IMR-90 (cell line): ENCODE measurements at regions not wholly inside any gene's neighbourhood (a gene's known extent, or its start where the extent isn't known, plus 50 kb on each side); places are given as distances from the start of the nearest gene placed in this dataset.

ENCODE experiments used
- ATAC-seq: fragments of 200-7000 bp; cut with Tn5 transposase; 2 replicates; pipeline ENCODE4 v1.9.1; 2020; ENCODE audit warnings: low read depth, mild to moderate bottlenecking, moderate library complexity
- BruUV-seq: library from RNA; stranded (reverse); fragments of 400-500 nt; replicated peaks from 2 replicates; lab custom pipeline; 2021; lab: Mats Ljungman, UMichigan
- CTCF ChIA-PET: fragments of 300-600 bp; formaldehyde crosslinking; extraction: SDS; loops from one replicate; lab custom pipeline; 2021; ENCODE audit warnings: antibody characterized with exemption; lab: Yijun Ruan, JAX
- POLR2A ChIA-PET: fragments of 300-600 bp; sonication (Branson Sonifier 250); formaldehyde crosslinking; loops from one replicate; lab custom pipeline; 2022; ENCODE audit warnings: antibody characterized with exemption; ENCODE audit not compliant: unreplicated experiment; lab: Charles Lee
- DNase-seq: peaks from one replicate; pipeline ENCODE4 v3.0.0; 2013
- H2AFZ ChIP-seq: replicated peaks from 2 replicates; pipeline ENCODE3; 2013; ENCODE audit warnings: low read length, mild to moderate bottlenecking; ENCODE audit not compliant: poor library complexity
- H2AK5ac ChIP-seq: 2 replicates; pipeline ENCODE4 v1.6.1; 2013; ENCODE audit warnings: low read depth, low read length, inconsistent platforms
- H2AK9ac ChIP-seq: replicated peaks from 2 replicates; pipeline ENCODE3; 2013; ENCODE audit warnings: mild to moderate bottlenecking, low read depth, low read length, moderate library complexity; ENCODE audit not compliant: poor library complexity
- H2BK120ac ChIP-seq: 2 replicates; pipeline ENCODE4 v1.6.1; 2013; ENCODE audit warnings: low read depth, low read length, inconsistent platforms
- H2BK15ac ChIP-seq: 3 replicates; pipeline ENCODE4 v1.6.1; 2013; ENCODE audit warnings: low read depth, low read length, inconsistent platforms
- H2BK20ac ChIP-seq: 2 replicates; pipeline ENCODE4 v1.6.1; 2013; ENCODE audit warnings: low read depth, mild to moderate bottlenecking, inconsistent platforms, low read length, moderate library complexity
- H2BK5ac ChIP-seq: 2 replicates; pipeline ENCODE4 v1.6.1; 2013; ENCODE audit warnings: mild to moderate bottlenecking, low read depth, low read length, inconsistent platforms; ENCODE audit not compliant: poor library complexity, severe bottlenecking
- H3K14ac ChIP-seq: replicated peaks from 2 replicates; pipeline ENCODE4 v1.6.1; 2013; ENCODE audit warnings: low read depth, low read length, inconsistent platforms
- H3K18ac ChIP-seq: 2 replicates; pipeline ENCODE4 v1.6.1; 2013; ENCODE audit warnings: low read depth, low read length, control low read depth
- H3K23ac ChIP-seq: 2 replicates; pipeline ENCODE4 v1.6.1; 2013; ENCODE audit warnings: low read depth, low read length, inconsistent platforms
- H3K27ac ChIP-seq: 2 replicates; pipeline ENCODE4 v1.5.1; 2013; ENCODE audit warnings: mild to moderate bottlenecking, control low read depth, low read length; ENCODE audit not compliant: insufficient read depth
- H3K27me3 ChIP-seq: 2 replicates; pipeline ENCODE4 v1.6.1; 2013; ENCODE audit warnings: low read length; ENCODE audit not compliant: control insufficient read depth, insufficient read depth
- H3K36me3 ChIP-seq: 2 replicates; pipeline ENCODE4 v1.6.1; 2013; ENCODE audit warnings: low read length, mixed read lengths; ENCODE audit not compliant: control insufficient read depth, insufficient read depth
- H3K4ac ChIP-seq: 2 replicates; pipeline ENCODE4 v1.6.1; 2013; ENCODE audit warnings: low read depth, low read length, inconsistent platforms
- H3K4me1 ChIP-seq: 2 replicates; pipeline ENCODE4 v1.6.1; 2013; ENCODE audit warnings: low read length, mixed read lengths; ENCODE audit not compliant: control insufficient read depth, insufficient read depth
- H3K4me2 ChIP-seq: 2 replicates; pipeline ENCODE4 v1.6.1; 2013; ENCODE audit warnings: low read depth, mild to moderate bottlenecking, control low read depth, low read length, moderate library complexity
- H3K4me3 ChIP-seq: 2 replicates; pipeline ENCODE4 v1.5.1; 2013; ENCODE audit warnings: low read depth, mild to moderate bottlenecking, control low read depth, low read length, moderate library complexity; ENCODE audit not compliant: insufficient read depth
- H3K56ac ChIP-seq: 2 replicates; pipeline ENCODE4 v1.6.1; 2013; ENCODE audit warnings: low read length, inconsistent platforms; ENCODE audit not compliant: insufficient read depth; ENCODE audit errors: extremely low read depth
- H3K79me1 ChIP-seq, 2 experiments: 2 replicates each; pipeline ENCODE4 v1.6.1; 2013; ENCODE audit warnings: low read length in 2 of 2, inconsistent platforms in 1 of 2, low read depth in 1 of 2
- H3K9ac ChIP-seq: 2 replicates; pipeline ENCODE4 v1.6.1; 2013; ENCODE audit warnings: low read depth, low read length, control low read depth
- H3K9me1 ChIP-seq: 2 replicates; pipeline ENCODE4 v1.6.1; 2013; ENCODE audit warnings: low read length, inconsistent platforms; ENCODE audit not compliant: insufficient read depth
- H3K9me3 ChIP-seq: 2 replicates; pipeline ENCODE4 v1.6.1; 2013; ENCODE audit warnings: low read length; ENCODE audit not compliant: control insufficient read depth, insufficient read depth
- H4K20me1 ChIP-seq: 2 replicates; pipeline ENCODE4 v1.6.1; 2013; ENCODE audit warnings: low read length, inconsistent platforms; ENCODE audit not compliant: insufficient read depth
- H4K5ac ChIP-seq: 2 replicates; pipeline ENCODE4 v1.6.1; 2013; ENCODE audit warnings: mild to moderate bottlenecking, low read depth, low read length, control low read depth
- H4K8ac ChIP-seq, 2 experiments: 2 replicates each; pipeline ENCODE4 v1.6.1; 2013; ENCODE audit warnings: low read depth in 2 of 2, low read length in 2 of 2, control low read depth in 1 of 2, inconsistent platforms in 1 of 2
- H4K91ac ChIP-seq: 2 replicates; pipeline ENCODE4 v1.6.1; 2013; ENCODE audit warnings: low read depth, low read length, inconsistent platforms; ENCODE audit not compliant: insufficient read depth
- BHLHE40 ChIP-seq: fragments of 150-350 bp; IDR thresholded peaks from 2 replicates; pipeline ENCODE4 v1.6.1; 2016; ENCODE audit warnings: mild to moderate bottlenecking, low read depth, low read length
- CEBPB ChIP-seq: IDR thresholded peaks from 2 replicates; pipeline ENCODE4 v1.6.1; 2012; ENCODE audit warnings: low read depth, low read length, improper control_type of control experiment
- CHD1 ChIP-seq: IDR thresholded peaks from 2 replicates; pipeline ENCODE4 v1.6.1; 2012; ENCODE audit warnings: low read depth, low read length, improper control_type of control experiment
- ELK1 ChIP-seq: fragments of 150-350 bp; IDR thresholded peaks from 2 replicates; pipeline ENCODE4 v1.6.1; 2016; ENCODE audit warnings: low read depth, mild to moderate bottlenecking, low read length, moderate library complexity, borderline replicate concordance
- FOS ChIP-seq: fragments of 150-350 bp; IDR thresholded peaks from 2 replicates; pipeline ENCODE4 v1.6.1; 2016; ENCODE audit warnings: low read depth, low read length
- MAFK ChIP-seq: IDR thresholded peaks from 2 replicates; pipeline ENCODE4 v1.6.1; 2012; ENCODE audit warnings: low read depth, low read length, improper control_type of control experiment
- MAZ ChIP-seq: IDR thresholded peaks from 2 replicates; pipeline ENCODE4 v1.6.1; 2012; ENCODE audit warnings: low read depth, mild to moderate bottlenecking, low read length, improper control_type of control experiment, moderate library complexity, borderline replicate concordance
- MXI1 ChIP-seq: IDR thresholded peaks from 2 replicates; pipeline ENCODE4 v1.6.1; 2012; ENCODE audit warnings: low read depth, mild to moderate bottlenecking, low read length, moderate library complexity, borderline replicate concordance
- NFE2L2 ChIP-seq: fragments of 150-350 bp; IDR thresholded peaks from 2 replicates; pipeline ENCODE4 v1.6.1; 2016; ENCODE audit warnings: low read depth, mild to moderate bottlenecking, low read length
- POLR2A ChIP-seq: IDR thresholded peaks from 2 replicates; pipeline ENCODE4 v1.6.1; 2012; ENCODE audit warnings: mild to moderate bottlenecking, low read depth, low read length
- RAD21 ChIP-seq: IDR thresholded peaks from 2 replicates; pipeline ENCODE4 v1.6.1; 2012; ENCODE audit warnings: low read length, improper control_type of control experiment
- RCOR1 ChIP-seq: IDR thresholded peaks from 2 replicates; pipeline ENCODE4 v1.6.1; 2012; ENCODE audit warnings: mild to moderate bottlenecking, low read length, improper control_type of control experiment; ENCODE audit not compliant: insufficient replicate concordance
- RFX5 ChIP-seq: IDR thresholded peaks from 2 replicates; pipeline ENCODE4 v1.8.0; 2012; ENCODE audit warnings: low read depth, mild to moderate bottlenecking, low read length, moderate library complexity
- SMC3 ChIP-seq: fragments of 150-350 bp; IDR thresholded peaks from 2 replicates; pipeline ENCODE4 v1.6.1; 2016; ENCODE audit warnings: low read depth, mild to moderate bottlenecking, antibody characterized with exemption, low read length, moderate library complexity
- WGBS, 2 experiments: methylation state at CpG; one replicate each; pipeline versions ENCODE4 v1.1.5 to v1.1.7; 2013; ENCODE audit warnings: missing lambda C conversion rate in 2 of 2; ENCODE audit not compliant: insufficient read length in 1 of 2; ENCODE audit errors: extremely low coverage in 2 of 2; 5-methylcytosine and 5-hydroxymethylcytosine counted together
- dilution Hi-C: fragments of 300-500 bp; cut with HindIII; formaldehyde crosslinking; loops from one replicate; pipeline ENCODE4 v1.14.3; 2018; ENCODE audit warnings: low sequenced_read_pairs; ENCODE audit not compliant: unreplicated experiment
- in situ Hi-C: fragments of 300-500 bp; cut with MboI; formaldehyde crosslinking; loops from 3 replicates; pipeline ENCODE4 v1.14.3; 2019; ENCODE audit warnings: low sequenced_read_pairs, inconsistent platforms, mixed read lengths
- intact Hi-C: fragments of 100-400 bp; cut with micrococcal nuclease; formaldehyde crosslinking; loops from 2 replicates; pipeline ENCODE4 v1.10.0; 2022
- TF ChIP-seq, protein P1 (sequence below): fragments of 150-350 bp; IDR thresholded peaks from 2 replicates; pipeline ENCODE4 v1.6.1; 2017; ENCODE audit warnings: mild to moderate bottlenecking, antibody characterized with exemption, low read length, low read depth
- TF ChIP-seq, protein P2 (sequence below): conservative IDR thresholded peaks from 2 replicates; pipeline ENCODE4 v1.5.1; 2012; ENCODE audit warnings: mild to moderate bottlenecking, low read depth, low read length, improper control_type of control experiment

- no peak for DNase-seq
- Histone ChIP-seq H2BK120ac (no peak overlapping the region), H3K4me3 (no peak overlapping the region), H3K27ac (no peak overlapping the region), H2BK15ac (no peak overlapping the region), H3K18ac (no peak overlapping the region), H3K9me1 (no peaks in the 10 kb centered on the region), H3K4me1 (no peaks in the 10 kb centered on the region), H3K4ac (no peak overlapping the region), H2BK5ac (no peak overlapping the region), H2AK9ac (no peak overlapping the region), H3K56ac (no peak overlapping the region), H3K27me3 (no peaks in the 10 kb centered on the region), H3K36me3 (no peaks in the 10 kb centered on the region), H3K9ac (no peak overlapping the region), H2AK5ac (no peak overlapping the region), H4K91ac (no peak overlapping the region), H2BK20ac (no peak overlapping the region), H4K20me1 (no peaks in the 10 kb centered on the region), H3K14ac (no peak overlapping the region), H3K79me1 (no peaks in the 10 kb centered on the region), H3K9me3 (peaks cover 9% of the 10 kb centered on the region), H4K8ac (no peak overlapping the region), H3K23ac (no peak overlapping the region), H2AFZ (no peak overlapping the region), H4K5ac (no peak overlapping the region), H3K4me2 (no peak overlapping the region)
- ChIA-PET CTCF (no interaction called here), POLR2A (no interaction called here)
- TF ChIP-seq CHD1 (no peak), NFE2L2 (no peak), CEBPB (no peak), SMC3 (no peak), POLR2A (no peak), ELK1 (no peak), RCOR1 (no peak), MXI1 (no peak), RAD21 (no peak), RFX5 (no peak), BHLHE40 (no peak), FOS (no peak), MAFK (no peak), MAZ (no peak)
- TF ChIP-seq, protein P1, sequence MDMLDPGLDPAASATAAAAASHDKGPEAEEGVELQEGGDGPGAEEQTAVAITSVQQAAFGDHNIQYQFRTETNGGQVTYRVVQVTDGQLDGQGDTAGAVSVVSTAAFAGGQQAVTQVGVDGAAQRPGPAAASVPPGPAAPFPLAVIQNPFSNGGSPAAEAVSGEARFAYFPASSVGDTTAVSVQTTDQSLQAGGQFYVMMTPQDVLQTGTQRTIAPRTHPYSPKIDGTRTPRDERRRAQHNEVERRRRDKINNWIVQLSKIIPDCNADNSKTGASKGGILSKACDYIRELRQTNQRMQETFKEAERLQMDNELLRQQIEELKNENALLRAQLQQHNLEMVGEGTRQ: no peak
- TF ChIP-seq, protein P2, sequence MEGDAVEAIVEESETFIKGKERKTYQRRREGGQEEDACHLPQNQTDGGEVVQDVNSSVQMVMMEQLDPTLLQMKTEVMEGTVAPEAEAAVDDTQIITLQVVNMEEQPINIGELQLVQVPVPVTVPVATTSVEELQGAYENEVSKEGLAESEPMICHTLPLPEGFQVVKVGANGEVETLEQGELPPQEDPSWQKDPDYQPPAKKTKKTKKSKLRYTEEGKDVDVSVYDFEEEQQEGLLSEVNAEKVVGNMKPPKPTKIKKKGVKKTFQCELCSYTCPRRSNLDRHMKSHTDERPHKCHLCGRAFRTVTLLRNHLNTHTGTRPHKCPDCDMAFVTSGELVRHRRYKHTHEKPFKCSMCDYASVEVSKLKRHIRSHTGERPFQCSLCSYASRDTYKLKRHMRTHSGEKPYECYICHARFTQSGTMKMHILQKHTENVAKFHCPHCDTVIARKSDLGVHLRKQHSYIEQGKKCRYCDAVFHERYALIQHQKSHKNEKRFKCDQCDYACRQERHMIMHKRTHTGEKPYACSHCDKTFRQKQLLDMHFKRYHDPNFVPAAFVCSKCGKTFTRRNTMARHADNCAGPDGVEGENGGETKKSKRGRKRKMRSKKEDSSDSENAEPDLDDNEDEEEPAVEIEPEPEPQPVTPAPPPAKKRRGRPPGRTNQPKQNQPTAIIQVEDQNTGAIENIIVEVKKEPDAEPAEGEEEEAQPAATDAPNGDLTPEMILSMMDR: no peak
- dilution Hi-C loops: no loop called here
- intact Hi-C loops: no loop called here
- in situ Hi-C loops: no loop called here
- BruUV-seq: no TSS peak
- ATAC-seq: no peak
- no CpG with 5 or more reads among the region's 1 CpG for WGBS, 2 experiments
These were observed 366.0 kb upstream of the CNTNAP5 start for GRCh38 chr2:123659120-123659519.
